ENCODE measurements at regions not wholly inside any gene's neighbourhood (a gene's known extent, or its start where the extent isn't known, plus 50 kb on each side); places are given as distances from the start of the nearest gene placed in this dataset.

DNA sequence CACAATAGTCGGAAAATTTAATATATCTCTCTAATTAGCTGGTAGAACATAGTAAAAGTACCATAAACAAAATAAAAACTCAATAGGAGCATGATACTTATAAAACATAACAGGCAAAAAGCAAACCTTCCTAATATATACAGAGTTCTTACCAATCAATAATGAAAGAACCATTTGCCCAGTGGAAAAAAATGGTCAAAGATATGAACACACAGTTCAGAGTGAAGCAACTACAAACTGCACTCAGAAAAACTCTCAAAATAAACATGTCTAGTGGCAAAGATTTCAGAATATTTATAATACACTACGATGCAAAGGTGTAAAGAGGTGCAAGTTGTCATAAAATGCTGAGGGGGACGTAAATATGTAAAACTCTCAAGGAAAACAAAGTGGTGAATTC is 576.2 kb upstream of the CTNND2 start:
- TF ChIP-seq ZNF184 (tag by site-specific recombination; IDR thresholded peaks at IDR 0.05), result no peak
- no peak for TF ChIP-seq SCRT2 (tag by site-specific recombination; IDR thresholded peaks at IDR 0.05)
- TF ChIP-seq ZNF140 (tag by site-specific recombination; IDR thresholded peaks at IDR 0.05), result no peak
- TF ChIP-seq ZBTB6 (tag by site-specific recombination; IDR thresholded peaks at IDR 0.05), result no peak
- no peak for TF ChIP-seq FEZF1 (tag by site-specific recombination; IDR thresholded peaks at IDR 0.05)
- TF ChIP-seq ZNF311 (tag by site-specific recombination; IDR thresholded peaks at IDR 0.05; ENCODE audit: borderline replicate concordance), result no peak
- TF ChIP-seq ZNF10 (tag by site-specific recombination; IDR thresholded peaks at IDR 0.05), result no peak
- TF ChIP-seq, protein P1, sequence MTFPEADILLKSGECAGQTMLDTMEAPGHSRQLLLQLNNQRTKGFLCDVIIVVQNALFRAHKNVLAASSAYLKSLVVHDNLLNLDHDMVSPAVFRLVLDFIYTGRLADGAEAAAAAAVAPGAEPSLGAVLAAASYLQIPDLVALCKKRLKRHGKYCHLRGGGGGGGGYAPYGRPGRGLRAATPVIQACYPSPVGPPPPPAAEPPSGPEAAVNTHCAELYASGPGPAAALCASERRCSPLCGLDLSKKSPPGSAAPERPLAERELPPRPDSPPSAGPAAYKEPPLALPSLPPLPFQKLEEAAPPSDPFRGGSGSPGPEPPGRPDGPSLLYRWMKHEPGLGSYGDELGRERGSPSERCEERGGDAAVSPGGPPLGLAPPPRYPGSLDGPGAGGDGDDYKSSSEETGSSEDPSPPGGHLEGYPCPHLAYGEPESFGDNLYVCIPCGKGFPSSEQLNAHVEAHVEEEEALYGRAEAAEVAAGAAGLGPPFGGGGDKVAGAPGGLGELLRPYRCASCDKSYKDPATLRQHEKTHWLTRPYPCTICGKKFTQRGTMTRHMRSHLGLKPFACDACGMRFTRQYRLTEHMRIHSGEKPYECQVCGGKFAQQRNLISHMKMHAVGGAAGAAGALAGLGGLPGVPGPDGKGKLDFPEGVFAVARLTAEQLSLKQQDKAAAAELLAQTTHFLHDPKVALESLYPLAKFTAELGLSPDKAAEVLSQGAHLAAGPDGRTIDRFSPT (tag by site-specific recombination; IDR thresholded peaks at IDR 0.05), result no peak
- no peak for TF ChIP-seq ZFP37 (tag by site-specific recombination; IDR thresholded peaks at IDR 0.05)
- TF ChIP-seq ZNF558 (tag by site-specific recombination; IDR thresholded peaks at IDR 0.05), result no peak
- TF ChIP-seq, protein P2, sequence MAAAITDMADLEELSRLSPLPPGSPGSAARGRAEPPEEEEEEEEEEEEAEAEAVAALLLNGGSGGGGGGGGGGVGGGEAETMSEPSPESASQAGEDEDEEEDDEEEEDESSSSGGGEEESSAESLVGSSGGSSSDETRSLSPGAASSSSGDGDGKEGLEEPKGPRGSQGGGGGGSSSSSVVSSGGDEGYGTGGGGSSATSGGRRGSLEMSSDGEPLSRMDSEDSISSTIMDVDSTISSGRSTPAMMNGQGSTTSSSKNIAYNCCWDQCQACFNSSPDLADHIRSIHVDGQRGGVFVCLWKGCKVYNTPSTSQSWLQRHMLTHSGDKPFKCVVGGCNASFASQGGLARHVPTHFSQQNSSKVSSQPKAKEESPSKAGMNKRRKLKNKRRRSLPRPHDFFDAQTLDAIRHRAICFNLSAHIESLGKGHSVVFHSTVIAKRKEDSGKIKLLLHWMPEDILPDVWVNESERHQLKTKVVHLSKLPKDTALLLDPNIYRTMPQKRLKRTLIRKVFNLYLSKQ (tag by site-specific recombination; IDR thresholded peaks at IDR 0.05; ENCODE audit: borderline replicate concordance), result no peak
- TF ChIP-seq ZNF777 (tag by site-specific recombination; IDR thresholded peaks at IDR 0.05; ENCODE audit: borderline replicate concordance), result no peak
- ChIA-PET CTCF (no interaction called here), POLR2A (no interaction called here)
- Histone ChIP-seq H3K9me3 (ENCODE audit: control insufficient read depth, insufficient read depth, low read depth, low read length) (no peaks in the 10 kb centered on the region), H3K4me3 (ENCODE audit: low read depth, low read length) (no peak overlapping the region), H3K27ac (ENCODE audit: extremely low read depth, low read depth, low read length) (no peak overlapping the region), H3K4me1 (ENCODE audit: control insufficient read depth, insufficient read depth, low read length) (no peaks in the 10 kb centered on the region), H3K36me3 (ENCODE audit: control insufficient read depth in 2 of 2, insufficient read depth in 1 of 2, low read length in 2 of 2) (no peaks in the 10 kb centered on the region)

DNA sequence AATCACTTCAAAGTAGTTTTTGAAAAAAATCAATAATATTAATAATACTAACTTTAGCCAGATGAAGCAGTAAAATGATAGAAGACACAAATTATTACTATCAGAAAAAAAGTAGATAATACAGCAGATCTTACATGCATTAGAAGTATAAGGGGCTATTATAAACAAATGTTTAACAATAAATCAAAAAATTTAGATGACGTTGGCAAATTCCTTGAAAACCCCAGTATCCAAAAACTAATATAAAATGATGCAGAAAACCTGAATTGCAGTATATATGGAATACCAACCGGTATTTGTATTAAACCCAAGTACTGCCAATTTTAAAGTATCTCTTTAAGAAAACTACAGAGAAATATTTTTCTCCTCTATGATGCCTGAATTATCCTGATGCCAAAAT is 573.3 kb upstream of the CTNND2 start:
- ChIA-PET POLR2A (no interaction called here), CTCF (no interaction called here)
- no peak for TF ChIP-seq ZNF664 (tag by site-specific recombination; IDR thresholded peaks at IDR 0.05)
- no peak for TF ChIP-seq TCF7L2 (IDR thresholded peaks at IDR 0.05; ENCODE audit: borderline replicate concordance, low read depth, low read length)
- TF ChIP-seq SP3 (tag by site-specific recombination; IDR thresholded peaks at IDR 0.05), result no peak
- no peak for TF ChIP-seq ZNF184 (tag by site-specific recombination; IDR thresholded peaks at IDR 0.05)

GRCh38 chr5:12467799-12468198 is 563.6 kb upstream of the CTNND2 start:
- Histone ChIP-seq H3K9me3 (ENCODE audit: control insufficient read depth, insufficient read depth, low read depth, low read length) (no peaks in the 10 kb centered on the region), H3K36me3 (ENCODE audit: control insufficient read depth in 2 of 2, insufficient read depth in 1 of 2, low read length in 2 of 2) (no peaks in the 10 kb centered on the region), H3K4me1 (ENCODE audit: control insufficient read depth, insufficient read depth, low read length) (no peaks in the 10 kb centered on the region), H3K4me3 (ENCODE audit: low read depth, low read length) (no peak overlapping the region), H3K27ac (ENCODE audit: extremely low read depth, low read depth, low read length) (no peak overlapping the region)
- ChIA-PET CTCF (no interaction called here), POLR2A (no interaction called here)
- no peak for TF ChIP-seq ZNF624 (tag by site-specific recombination; IDR thresholded peaks at IDR 0.05)
- TF ChIP-seq, protein P3, sequence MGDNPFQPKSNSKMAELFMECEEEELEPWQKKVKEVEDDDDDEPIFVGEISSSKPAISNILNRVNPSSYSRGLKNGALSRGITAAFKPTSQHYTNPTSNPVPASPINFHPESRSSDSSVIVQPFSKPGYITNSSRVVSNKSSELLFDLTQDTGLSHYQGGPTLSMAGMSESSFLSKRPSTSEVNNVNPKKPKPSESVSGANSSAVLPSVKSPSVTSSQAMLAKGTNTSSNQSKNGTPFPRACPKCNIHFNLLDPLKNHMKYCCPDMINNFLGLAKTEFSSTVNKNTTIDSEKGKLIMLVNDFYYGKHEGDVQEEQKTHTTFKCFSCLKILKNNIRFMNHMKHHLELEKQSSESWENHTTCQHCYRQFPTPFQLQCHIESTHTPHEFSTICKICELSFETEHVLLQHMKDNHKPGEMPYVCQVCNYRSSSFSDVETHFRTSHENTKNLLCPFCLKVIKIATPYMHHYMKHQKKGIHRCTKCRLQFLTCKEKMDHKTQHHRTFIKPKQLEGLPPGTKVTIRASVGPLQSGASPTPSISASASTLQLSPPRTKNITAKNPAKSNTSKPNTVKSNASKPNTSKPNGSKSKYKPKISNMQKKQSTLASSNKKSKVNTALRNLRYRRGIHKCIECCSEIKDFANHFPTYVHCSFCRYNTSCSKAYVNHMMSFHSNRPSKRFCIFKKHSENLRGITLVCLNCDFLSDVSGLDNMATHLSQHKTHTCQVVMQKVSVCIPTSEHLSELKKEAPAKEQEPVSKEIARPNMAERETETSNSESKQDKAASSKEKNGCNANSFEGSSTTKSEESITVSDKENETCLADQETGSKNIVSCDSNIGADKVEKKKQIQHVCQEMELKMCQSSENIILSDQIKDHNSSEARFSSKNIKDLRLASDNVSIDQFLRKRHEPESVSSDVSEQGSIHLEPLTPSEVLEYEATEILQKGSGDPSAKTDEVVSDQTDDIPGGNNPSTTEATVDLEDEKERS (tag by site-specific recombination; IDR thresholded peaks at IDR 0.05), result no peak
- TF ChIP-seq SETDB1 (IDR thresholded peaks at IDR 0.05; ENCODE audit: insufficient read length, low read length), result no peak
- no peak for TF ChIP-seq ZNF561 (tag by site-specific recombination; IDR thresholded peaks at IDR 0.05; ENCODE audit: borderline replicate concordance)
- no peak for TF ChIP-seq MYNN (tag by site-specific recombination; IDR thresholded peaks at IDR 0.05; ENCODE audit: borderline replicate concordance)
- TF ChIP-seq YY2 (tag by site-specific recombination; IDR thresholded peaks at IDR 0.05), result no peak
- no peak for TF ChIP-seq ZNF626 (tag by site-specific recombination; IDR thresholded peaks at IDR 0.05)
- no peak for TF ChIP-seq ZNF701 (tag by site-specific recombination; IDR thresholded peaks at IDR 0.05)
- TF ChIP-seq KLF9 (tag by site-specific recombination; IDR thresholded peaks at IDR 0.05; ENCODE audit: low read depth), result no peak
- no peak for TF ChIP-seq ZNF791 (tag by site-specific recombination; IDR thresholded peaks at IDR 0.05)

More for the DNA sequence above, 573.3 kb upstream of the CTNND2 start:
- Histone ChIP-seq H3K9me3 (ENCODE audit: control insufficient read depth, insufficient read depth, low read depth, low read length) (no peaks in the 10 kb centered on the region), H3K4me1 (ENCODE audit: control insufficient read depth, insufficient read depth, low read length) (no peaks in the 10 kb centered on the region), H3K27ac (ENCODE audit: extremely low read depth, low read depth, low read length) (no peak overlapping the region), H3K36me3 (ENCODE audit: control insufficient read depth in 2 of 2, insufficient read depth in 1 of 2, low read length in 2 of 2) (no peaks in the 10 kb centered on the region), H3K4me3 (ENCODE audit: low read depth, low read length) (no peak overlapping the region)
